ENCODE measurements at regions not wholly inside any gene's neighbourhood (a gene's known extent, or its start where the extent isn't known, plus 50 kb on each side); places are given as distances from the start of the nearest gene placed in this dataset.
"Not testable (repeated sequence)": the region's sequence is repeated elsewhere in the genome, so short reads cannot be mapped to it uniquely, and the experiment has no call there.

DNA sequence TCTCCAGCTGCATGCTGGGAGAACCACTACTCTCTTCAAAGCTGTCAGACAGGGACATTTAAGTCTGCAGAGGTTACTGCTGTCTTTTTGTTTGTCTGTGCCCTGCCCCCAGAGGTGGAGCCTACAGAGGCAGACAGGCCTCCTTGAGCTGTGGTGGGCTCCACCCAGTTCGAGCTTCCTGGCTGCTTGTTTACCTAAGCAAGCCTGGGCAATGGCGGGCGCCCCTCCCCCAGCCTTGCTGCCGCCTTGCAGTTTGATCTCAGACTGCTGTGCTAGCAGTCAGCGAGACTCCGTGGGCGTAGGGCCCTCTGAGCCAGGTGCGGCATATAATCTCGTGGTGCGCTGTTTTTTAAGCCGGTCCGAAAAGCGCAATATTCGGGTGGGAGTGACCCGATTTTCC is 215.0 kb downstream of the STIM2 start:
- not testable (repeated sequence) for TF ChIP-seq POLR2A, CTCF (IDR thresholded peaks at IDR 0.05)
